NK-92 (cell line): ENCODE measurements at regions not wholly inside any gene's neighbourhood (a gene's known extent, or its start where the extent isn't known, plus 50 kb on each side); places are given as distances from the start of the nearest gene placed in this dataset.
"Not testable (repeated sequence)": the region's sequence is repeated elsewhere in the genome, so short reads cannot be mapped to it uniquely, and the experiment has no call there.

Experiments
- DNase-seq: peaks from one replicate; lab custom pipeline; 2025; ENCODE audit not compliant: unreplicated experiment; lab: John Stamatoyannopoulos, UW

DNA sequence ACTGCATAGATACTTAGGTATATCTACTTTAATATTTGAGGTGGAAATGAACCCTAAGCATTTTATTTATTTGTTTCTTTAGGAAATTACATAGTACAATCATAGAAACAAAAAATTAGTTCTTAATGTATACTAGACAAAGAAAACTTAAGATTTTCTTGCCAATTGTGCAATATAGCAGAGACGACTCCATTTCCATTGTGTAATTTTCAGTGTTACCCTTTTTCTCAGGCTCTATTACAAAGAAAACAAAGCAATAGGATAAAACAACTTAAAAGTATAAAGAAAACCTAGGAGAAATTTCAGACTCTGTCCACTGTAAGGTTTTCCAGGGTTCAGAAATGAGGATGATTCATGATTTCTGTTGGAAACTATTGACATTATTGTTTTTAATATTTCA, 89.0 kb upstream of the SERTAD2 start:
- no peak for DNase-seq

DNA sequence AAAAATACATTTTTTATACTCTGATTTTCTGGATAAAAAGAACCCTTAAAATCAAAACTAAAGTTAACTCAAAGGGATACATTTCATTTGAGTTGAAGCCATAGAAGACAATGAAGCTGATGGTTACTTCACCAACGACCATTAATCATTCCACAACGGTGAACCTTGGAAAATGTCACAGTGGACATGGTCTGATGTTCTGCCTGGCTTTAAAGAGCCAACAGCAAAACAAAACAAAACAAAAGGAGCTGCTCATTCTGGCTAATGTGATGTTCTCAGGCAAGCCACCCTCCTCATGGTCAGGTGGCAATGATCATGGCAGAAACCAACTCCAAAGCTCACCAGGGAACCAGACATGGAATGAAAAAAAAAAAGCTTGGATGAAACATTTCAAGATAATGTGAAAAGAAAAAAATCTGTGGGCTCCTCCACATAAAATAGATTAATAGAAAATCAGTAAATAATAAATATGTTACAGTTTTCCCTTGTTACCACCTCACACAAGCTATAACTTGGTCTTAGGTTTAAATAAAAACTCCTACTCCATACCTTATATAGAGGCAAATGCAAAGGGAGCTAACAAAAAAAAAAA, 90.1 kb upstream of the SERTAD2 start:
- DNase-seq: no peak

DNA sequence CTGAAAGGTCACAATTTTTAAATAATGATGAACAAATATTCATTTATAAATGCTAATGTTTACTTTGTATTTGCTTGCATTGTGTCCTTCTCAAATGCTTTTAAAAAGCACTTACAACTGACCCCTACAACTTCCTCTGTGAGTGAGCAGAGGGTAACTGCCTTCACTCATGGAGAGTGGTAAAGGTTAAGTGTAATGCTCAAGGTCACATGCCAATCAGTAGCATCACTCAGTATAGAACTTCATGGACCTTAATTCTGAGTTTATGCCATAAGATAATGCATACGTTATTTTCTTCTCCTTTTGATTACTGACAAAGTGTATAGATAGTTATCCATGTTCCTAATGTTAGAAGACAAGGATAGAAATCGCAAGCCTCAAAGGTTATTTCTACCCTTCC, 91.8 kb upstream of the SERTAD2 start:
- no peak for DNase-seq

DNA sequence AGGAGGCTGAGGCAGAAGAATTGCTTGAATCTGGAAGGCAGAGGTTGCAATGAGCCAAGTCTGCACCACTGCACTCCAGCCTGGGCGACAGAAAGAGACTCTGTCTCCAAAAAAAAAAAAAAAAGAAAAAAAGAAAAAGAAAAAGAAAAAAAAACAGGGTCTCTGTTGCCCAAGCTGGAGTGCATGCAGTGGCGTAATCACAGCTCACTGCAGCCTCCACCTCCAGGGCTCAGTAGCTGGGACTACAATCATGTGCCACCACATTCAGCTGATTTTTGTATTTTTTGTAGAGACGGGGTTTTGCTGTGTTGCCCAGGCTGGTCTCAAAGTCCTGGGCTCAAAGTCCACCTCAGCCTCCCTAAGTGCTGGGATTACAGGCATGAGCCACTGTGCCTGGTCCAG, 94.0 kb upstream of the SERTAD2 start:
- not testable (repeated sequence) for DNase-seq

DNA sequence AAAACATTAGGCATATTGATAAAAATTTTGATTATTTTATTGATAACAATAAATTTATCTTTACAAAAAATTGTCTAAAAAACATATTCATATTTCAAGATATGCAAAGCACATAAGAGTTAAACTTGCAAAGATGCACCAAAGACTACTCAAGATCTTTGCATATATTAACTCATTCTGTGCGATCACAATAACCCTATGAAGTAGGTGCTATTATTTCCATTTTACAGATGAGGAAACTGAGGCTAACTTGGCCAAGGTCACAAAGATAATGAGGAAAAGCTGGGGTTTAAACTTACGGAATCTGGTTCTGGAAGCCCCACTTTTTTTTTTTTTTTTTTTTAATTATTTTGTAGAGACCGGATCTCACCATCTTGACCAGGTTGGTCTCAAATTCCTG, 94.4 kb upstream of the SERTAD2 start:
- DNase-seq: no peak

DNA sequence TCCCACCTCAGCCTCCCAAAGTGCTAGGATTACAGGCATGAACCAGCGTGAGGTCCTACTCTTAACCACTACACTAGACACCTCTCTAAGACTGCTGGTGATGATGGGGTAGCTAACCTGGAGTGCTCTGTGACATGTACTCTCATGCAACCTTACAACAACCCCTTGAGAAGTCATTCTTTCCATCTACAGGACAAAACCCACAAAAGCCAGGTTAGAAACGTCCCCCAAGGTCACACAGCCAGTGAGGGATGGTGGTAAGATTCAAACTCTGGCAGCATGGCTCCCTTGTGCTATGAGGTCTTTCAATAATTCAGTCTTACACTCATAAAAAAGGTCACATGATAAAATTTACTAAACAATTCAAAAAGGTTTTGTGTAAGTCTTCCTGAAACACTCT, 94.8 kb upstream of the SERTAD2 start:
- DNase-seq: no peak

DNA sequence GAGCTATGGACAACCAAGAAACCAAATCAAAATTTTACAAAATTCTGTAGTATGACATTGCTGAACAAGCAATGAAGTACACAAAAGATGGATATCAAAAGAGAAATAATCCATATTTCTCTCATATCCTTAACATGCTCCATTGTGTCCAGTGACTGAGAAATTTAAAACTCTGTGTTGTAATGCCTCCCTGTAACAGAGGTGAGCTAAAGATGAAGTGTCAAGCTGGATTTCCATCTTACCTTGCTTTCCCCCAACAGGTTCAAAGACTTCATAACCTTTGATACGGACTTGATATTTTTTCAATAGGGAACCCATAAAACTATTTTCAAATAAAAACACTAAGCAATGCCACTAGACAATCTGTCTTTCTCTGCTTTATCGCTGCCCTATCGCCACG, 95.7 kb upstream of the SERTAD2 start:
- DNase-seq: no peak

DNA sequence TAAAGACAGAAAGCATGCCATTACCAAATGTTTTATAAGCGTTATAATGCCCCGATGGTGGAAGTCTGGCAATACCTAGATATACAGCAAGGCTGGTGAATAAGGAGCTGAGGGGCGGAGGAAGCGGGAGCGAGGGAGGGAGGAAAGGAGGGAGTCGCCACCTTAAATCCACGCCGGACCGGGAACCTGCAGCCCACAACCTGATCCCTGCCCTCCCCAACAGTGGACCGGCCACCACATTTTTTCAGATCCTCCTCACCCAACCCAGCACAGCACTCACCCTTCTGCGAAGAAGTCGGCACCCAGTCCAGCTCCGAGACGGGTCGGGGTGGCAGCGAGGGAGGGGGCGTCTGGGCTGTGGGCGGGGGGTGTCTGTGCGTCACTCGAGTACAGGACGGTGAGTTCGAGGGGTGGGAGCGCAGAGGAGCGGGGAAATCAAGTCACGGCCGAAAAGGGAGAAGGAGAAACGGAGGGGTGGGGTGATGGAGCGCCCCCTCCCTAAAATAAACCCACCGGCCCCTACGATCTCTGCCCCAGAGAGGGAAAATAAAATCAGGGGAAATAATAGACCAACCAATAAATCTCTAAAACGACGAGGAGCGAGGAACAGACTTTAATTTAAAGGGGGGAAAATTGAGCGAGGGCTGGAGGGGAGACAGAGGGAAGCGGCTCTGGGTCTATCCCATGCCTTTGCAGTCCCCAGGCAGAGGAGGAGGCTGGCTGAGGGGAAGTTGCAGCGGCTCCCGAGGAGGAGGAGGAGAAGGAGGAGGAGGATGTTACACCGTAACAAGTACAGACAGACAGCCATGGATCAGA, 96.5 kb upstream of the SERTAD2 start:
- no peak for DNase-seq

DNA sequence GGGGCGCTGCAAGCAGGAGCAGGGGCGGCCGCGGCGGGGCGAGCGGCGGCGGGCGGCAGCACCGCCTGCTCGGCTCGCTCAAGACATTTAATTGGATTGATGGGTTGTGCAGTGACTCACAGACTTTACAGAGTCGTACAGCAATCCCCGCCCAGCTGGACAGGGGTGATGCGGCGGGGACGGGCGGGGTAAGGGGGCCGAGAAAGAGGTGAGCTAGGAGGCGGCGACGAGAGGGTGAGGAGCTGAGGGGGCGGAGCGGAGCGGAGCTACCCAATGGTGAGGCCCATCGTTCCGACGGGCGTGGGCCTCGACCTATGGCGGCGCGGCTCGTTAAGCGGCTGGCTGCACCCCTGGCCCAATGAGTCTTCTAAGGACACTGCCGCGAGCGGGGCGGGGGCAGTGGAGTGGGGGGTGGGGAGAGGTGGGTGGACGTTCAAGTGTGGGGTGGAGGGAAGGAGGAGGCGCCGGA, 97.1 kb upstream of the SERTAD2 start:
- peak; percentile 94 for DNase-seq

DNA sequence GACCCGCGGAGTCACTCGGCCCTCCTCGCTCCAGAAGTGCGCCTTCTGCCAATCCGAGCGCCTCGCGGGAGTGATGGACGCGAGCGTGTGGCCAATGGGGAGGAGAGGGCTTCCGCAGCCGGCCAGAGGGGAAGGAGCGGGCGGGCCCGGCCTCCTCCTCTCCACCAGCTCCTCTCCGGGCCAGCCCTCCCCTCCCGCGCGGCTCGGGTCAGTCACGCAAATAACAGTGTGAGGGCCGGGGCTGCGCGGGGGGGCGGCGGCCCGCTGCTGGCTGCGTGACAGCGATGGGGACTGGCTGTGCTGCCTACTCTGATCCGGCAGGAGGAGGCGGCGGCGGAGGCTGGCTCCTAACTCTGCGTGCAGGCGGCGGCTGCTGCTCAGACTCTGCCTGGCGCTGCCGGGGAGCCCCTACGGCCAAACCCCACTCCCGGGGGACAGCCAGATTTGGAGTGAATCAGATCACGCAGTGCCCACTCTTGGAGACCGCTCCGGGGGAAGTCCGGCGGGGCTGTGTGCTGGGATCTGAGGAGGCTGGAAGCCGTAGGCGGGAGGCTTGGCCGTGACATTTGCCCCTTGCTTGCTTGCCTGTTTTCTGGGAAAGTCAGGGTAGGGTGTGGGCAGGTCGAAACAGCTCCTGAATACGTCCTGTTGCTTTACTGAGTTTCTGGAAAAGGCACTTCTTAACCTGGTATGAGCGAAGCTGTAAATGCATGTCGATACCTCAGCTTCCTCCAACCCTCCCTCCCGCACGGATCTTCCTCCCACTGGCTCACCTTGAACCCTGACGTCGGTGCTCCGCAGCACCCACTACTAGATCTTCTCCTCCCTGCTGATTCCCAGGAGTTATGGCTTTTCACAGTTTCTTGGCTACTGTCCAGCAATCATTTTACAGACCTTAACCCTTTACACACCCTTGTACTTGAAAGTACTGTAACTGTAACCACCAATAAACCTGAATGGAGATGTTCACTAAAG, 97.9 kb upstream of the SERTAD2 start:
- DNase-seq: no peak

DNA sequence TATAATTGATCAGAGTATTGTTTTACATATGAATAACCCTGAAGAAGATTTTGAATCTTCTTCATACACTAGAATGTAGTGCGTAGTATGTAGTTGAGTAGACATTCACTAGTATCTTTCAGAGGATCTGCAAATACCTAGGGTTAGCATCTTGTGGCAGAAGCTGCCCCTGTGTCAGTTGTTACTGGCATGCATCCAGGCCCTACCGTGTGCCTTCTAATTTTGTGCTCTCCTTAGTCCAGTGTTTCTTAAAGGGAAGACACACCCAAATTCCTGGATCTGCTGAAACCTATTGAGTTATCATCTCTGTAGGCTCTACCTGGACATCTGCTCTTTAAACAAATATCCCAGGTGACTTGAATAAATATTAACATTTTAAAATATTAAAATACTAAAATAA, 99.7 kb upstream of the SERTAD2 start:
- no peak for DNase-seq

DNA sequence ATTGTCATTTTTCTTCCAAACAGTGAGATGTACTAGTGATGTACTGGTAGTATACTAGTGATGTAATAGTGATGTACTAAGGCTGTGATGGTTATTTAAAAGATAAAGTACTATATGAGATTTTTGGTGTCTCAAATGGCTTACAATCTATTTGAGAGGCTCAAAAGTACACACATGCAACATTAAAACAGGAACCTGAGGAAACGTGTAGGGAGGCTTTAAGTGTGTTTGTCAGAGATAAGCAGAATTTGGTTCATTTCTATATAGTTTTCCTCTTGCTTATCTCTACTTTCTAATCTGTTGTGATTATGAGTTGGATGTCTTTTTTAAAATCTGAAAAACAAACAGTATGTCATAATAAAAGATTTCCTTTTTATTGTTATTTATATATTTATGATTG, 100.9 kb upstream of the SERTAD2 start:
- DNase-seq: no peak

DNA sequence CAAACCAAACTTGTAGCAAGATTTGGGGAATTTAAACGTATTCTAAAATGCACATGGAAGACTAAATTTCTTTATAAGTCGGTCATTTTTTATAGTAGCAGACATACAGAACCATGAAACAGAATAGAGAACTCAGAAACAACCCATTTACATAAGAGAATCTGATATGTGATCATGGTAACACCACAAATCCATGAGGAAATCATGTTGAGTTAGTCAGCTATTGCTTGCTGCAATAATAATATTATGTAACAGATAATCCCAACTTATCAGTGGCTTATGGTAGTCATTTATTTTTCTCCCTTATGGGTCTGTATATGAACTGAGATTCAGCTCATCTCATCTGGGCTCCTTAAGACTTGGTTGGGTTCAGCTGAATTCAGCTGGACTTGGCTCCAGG, 103.4 kb upstream of the SERTAD2 start:
- no peak for DNase-seq

DNA sequence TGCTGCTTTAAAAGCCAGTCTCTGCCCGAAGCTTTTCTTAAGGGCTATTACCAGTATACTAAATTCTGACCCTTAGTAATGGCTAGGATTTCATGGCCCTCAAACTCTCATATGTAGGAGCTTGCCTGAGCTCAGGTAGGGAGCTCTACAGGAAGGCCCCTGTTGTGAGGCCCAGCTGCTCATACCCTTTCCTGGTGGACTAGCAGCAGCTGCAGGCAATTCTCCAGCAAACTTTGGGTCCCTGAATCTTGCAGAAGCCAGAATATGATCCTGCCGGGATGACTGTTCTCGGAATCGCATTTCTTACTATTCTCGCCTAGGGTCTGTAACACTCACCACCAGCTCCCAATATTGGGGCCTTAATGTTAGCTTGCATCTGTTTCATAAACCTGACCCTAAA, 106.4 kb upstream of the SERTAD2 start:
- DNase-seq: no peak

DNA sequence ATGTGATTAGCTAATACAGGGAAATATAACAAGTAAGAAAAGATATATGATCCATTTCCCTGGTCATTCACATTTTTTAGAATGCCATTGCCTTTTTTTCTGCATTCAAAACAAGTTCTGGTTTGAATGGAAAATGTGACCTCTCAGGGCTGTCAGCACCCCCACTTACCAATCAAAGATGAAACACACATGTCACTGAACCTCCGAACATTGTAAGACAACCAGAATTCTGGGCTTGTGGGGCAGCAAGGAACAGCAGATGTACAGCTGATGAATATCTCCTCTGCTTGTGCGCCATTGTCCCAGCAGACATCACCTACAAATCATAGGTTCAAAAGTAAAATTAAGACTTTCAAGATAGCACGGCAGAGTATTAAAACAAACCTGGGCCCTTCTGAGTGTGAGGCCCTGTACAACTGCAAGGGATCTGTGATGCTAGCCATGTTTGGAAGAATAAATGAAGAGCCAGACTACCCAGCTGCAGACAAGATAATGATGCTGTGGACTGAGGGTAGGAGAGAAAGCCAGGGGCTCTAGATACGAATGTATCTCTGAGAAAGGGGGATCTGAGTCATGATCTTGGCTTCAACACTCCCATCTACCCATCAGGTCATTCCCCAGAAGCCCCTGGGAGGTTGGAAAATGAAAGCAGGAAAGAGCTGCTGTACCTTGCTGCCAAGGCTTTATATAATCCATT, 108.7 kb upstream of the SERTAD2 start:
- no peak for DNase-seq

DNA sequence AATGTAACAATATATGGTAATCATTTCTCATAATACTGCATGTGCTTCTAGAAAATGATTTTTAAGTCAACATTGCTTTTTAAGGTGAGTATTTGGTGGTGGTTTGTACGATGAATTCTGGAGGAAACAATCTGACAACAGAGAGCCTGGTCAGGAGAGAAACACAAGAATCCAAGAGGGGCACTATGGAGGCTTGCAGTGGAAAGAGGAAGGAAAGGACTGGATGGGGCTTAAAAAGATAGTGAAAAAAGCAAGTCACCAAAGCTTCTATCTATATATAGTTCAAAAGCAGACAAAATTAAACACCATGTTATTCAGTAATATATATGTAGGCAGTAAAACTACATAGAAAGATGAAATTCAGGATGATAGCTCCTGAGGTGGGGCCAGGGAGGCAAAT, 109.4 kb upstream of the SERTAD2 start:
- DNase-seq: no peak

DNA sequence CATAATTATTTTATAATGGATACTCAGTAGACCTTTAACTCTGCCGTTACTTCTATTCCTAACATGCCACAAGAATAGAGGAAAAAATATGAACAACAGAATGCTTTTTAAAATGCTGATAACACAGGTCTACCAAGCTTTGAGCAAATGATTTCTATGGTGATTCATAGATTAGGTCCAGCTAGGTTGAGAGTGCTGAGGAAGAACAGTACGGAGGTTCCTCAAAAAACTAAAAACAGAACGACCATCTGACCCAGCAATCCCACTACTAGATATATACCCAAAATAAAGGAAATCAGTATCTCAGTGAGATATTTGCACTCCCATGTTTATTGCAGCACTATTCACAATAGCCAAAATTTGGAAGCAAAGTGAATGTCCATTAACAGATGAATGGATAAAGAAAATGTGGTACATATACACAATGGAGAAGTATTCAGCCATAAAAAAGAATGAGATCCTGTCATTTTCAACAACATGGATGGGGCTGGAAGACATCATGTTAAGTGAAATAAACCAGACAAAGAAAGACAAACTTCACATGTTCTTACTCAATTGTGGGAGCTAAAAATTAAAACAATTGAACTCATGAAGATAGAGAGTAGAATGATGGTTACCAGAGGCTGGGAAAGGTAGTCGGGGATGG, 111.6 kb upstream of the SERTAD2 start:
- no peak for DNase-seq

DNA sequence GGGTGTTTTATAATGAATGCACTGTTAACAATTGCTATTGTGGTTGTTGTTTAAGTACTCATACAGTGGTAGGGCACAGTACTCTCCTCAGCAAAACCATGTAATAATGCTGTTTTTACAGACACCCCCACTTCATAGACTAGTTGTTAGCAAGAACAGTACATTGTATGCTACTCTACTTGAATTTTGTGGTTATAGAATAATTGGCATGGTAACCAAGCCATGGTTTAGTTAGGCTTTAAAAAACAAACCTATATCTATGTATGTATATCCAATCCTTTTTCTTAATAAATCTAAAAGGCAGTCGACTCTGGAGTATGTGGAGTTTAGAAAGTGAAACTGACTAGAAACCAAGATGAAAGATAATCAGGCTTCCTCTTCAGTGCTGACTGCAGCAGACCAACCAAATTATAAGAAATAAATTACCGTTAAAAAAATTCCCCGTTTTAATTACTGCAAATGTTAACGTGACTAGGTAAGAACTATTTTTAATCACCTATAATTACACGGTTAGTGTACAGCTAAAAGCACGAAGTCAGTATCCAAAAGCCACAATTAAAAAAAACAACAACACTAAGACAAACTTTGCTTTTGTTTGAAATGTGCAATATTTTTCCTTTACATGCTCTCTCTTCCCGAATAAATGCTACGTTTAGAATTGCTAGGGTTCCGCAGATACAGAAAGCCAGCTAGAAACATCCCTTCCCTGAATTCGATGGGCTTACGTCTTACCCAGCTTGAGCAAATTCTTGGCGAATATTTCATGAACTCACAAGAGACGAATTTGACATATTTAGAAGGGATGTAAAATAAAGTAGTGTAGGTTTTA, 113.3 kb upstream of the SERTAD2 start:
- DNase-seq: no peak

DNA sequence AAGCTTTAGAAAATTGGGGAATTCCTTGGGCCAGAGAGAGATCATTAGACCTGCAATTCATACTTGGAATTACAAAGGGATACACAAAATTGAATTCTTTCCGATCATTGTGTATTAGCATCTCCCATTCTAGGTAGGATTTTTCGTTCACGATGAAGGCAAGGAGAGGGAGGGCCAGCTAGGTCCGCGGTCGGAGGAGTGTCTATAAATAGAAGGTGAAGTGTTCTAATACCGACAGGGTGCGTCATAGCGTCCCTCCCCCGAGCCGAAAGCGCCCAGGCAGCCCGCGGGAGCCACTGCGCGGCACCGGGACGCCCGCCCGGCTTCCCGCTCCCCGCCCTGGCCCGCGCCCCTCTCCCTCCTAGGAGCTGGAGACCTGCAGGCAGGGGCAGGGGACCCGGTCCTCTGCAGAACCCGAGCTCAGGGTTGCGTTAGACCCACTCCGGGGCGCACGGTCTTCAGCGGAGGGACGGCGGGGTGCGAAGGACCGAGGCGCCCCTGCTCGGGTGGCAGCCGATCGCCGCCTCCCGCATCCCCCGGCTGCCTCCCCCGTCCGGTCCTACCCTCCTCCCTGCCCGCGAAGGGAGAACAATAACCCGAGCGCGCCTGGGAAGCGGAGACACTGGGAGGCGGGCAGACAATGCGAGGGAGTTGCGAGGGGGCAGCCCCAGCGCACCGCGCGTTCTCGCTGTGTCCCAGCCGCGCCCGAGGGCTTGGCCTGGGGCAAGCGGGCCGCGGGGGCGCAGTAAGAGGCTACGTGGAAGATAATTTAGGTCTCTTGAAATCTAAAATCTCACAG, 114.2 kb upstream of the SERTAD2 start:
- no peak for DNase-seq
